GM21526 (cell line): ENCODE measurements at regions not wholly inside any gene's neighbourhood (a gene's known extent, or its start where the extent isn't known, plus 50 kb on each side); places are given as distances from the start of the nearest gene placed in this dataset.
"Not testable (repeated sequence)": the region's sequence is repeated elsewhere in the genome, so short reads cannot be mapped to it uniquely, and the experiment has no call there.

Experiments
- ATAC-seq: cut with Tn5 transposase; IDR thresholded peaks from one replicate; pipeline ENCODE4 v1.9.1; 2021; ENCODE audit warnings: moderate library complexity; ENCODE audit not compliant: unreplicated experiment, low FRiP score

GRCh38 chr15:70579766-70580165 is 183.6 kb downstream of the UACA start:
- no peak for ATAC-seq

GRCh38 chr15:70578196-70578595 is 185.2 kb downstream of the UACA start:
- no peak for ATAC-seq

GRCh38 chr15:70576696-70577095 is 186.7 kb downstream of the UACA start:
- ATAC-seq = no peak

- no peak for ATAC-seq
These were observed 187.1 kb downstream of the UACA start for GRCh38 chr15:70576276-70576675.

- no peak for ATAC-seq
These were observed 187.8 kb downstream of the UACA start for GRCh38 chr15:70575231-70576226.

GRCh38 chr15:70574325-70574724 is 189.0 kb downstream of the UACA start:
- ATAC-seq = not testable (repeated sequence)

- no peak for ATAC-seq
These were observed 190.1 kb downstream of the UACA start for GRCh38 chr15:70573121-70573850.

- ATAC-seq = no peak
These were observed 193.6 kb downstream of the UACA start for GRCh38 chr15:70569714-70570231.

- no peak for ATAC-seq
These were observed 194.2 kb downstream of the UACA start for GRCh38 chr15:70569091-70569713.

GRCh38 chr15:70566989-70567388 is 196.4 kb downstream of the UACA start:
- no peak for ATAC-seq

- no peak for ATAC-seq
These were observed 197.1 kb downstream of the UACA start for GRCh38 chr15:70566047-70566835.

GRCh38 chr15:70563561-70564095 is 199.7 kb downstream of the UACA start:
- no peak for ATAC-seq

- ATAC-seq = no peak
These were observed 200.5 kb downstream of the UACA start for GRCh38 chr15:70562906-70563305.

- ATAC-seq = no peak
These were observed 201.5 kb downstream of the UACA start for GRCh38 chr15:70561885-70562284.

- ATAC-seq = no peak
These were observed 202.6 kb downstream of the UACA start for GRCh38 chr15:70560617-70561328.

- no peak for ATAC-seq
These were observed 203.8 kb downstream of the UACA start for GRCh38 chr15:70559265-70560239.

- no peak for ATAC-seq
These were observed 204.7 kb downstream of the UACA start for GRCh38 chr15:70558406-70559264.
